NCI-H446 (cell line): ENCODE measurements at regions not wholly inside any gene's neighbourhood (a gene's known extent, or its start where the extent isn't known, plus 50 kb on each side); places are given as distances from the start of the nearest gene placed in this dataset.
"Not testable (repeated sequence)": the region's sequence is repeated elsewhere in the genome, so short reads cannot be mapped to it uniquely, and the experiment has no call there.

Source experiments
- DNase-seq, 2 experiments: peaks; one replicate each; lab custom pipeline; 2025; lab: John Stamatoyannopoulos, UW

- not testable (repeated sequence) for DNase-seq
These were observed 50.5 kb upstream of the MED13L start for GRCh38 chr12:116327992-116328391.

GRCh38 chr12:116331876-116332275 is 54.4 kb upstream of the MED13L start:
- no peak for DNase-seq

DNA sequence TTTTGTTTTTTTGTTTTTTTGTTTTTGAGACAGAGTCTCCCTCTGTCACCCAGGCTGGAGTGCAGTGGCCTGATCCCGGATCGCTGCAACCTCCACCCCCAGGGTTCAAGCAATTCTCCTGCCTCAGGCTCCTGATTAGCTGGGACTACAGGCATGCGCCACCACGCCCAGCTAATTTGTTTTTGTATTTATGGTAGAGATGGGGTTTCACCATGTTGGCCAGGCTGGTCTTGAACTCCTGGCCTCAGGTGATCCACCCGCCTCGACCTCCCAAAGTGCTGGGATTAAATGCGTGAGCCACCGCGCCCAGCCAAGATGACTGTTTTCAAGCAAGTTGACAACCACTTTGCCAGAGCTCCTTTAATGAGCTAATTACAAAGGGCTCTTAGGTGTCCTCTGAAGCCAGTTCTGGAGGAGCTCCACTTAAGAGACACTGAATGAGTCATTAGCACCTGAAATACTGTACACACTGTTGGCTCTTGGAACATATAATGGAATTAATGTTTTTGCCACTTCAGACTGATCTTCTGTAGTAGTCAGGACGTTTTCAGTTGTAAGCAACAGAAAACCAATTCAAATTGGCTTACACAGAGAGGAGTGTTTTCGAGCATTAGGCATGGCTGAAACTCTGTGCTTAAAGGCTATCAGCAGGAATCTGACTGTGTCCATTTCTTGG is 55.4 kb upstream of the MED13L start:
- DNase-seq = no peak

- DNase-seq = no peak
These were observed 55.9 kb upstream of the MED13L start for GRCh38 chr12:116333402-116333801.

DNA sequence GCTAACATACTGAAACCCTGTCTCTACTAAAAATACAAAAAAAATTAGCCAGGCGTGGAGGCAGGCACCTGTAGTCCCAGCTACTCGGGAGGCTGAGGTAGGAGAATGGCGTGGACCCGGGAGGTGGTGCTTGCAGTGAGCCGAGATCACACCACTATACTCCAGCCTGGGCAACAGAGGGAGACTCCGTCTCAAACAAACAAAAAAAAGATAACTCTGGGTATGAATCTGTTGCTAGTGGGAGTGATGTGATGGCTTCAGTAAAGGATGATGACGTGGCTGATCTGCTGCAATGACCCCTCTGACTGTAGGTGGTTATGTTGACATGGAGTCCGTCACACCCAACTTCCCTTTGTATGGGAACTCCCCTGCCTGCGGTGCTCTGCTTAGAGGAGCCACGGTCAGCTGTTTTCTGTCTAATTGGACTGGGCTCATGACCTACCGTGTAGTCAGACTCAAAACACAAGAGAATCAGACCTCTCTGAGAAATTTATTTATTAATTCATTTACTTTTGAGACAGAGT is 59.1 kb upstream of the MED13L start:
- no peak for DNase-seq

- no peak for DNase-seq
These were observed 59.8 kb upstream of the MED13L start for GRCh38 chr12:116337312-116337711.

- DNase-seq = peak in 1 of 2 experiments; percentile 14
These were observed 60.8 kb upstream of the MED13L start for GRCh38 chr12:116338064-116338846.

GRCh38 chr12:116339062-116339461 is 61.6 kb upstream of the MED13L start:
- no peak for DNase-seq

DNA sequence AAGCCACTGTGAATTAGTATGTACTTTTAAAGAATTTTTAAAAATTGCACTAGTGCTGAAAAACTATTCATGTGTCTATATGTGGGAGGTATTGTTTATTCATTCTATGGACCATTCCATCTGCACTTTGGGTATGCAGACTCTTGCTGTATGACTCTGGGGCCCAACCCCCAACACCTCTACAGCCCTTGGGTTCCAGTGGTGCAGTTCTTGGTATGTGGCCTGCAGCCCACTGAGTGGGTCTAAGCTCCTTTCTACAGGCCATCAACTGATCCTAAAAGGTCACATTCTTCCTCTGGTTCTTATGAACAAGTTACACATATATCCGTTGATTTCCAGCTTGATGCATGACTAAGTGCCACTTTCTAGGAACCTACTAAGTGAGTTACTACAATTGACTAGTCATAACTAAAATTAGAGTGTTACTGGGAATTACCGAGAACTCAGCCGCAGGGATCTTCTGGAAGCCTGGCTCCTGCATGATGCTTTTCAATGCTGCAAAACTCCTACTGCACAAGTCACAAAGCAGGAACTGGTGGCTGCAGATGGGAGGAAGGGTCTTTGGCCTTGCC is 62.4 kb upstream of the MED13L start:
- no peak for DNase-seq

DNA sequence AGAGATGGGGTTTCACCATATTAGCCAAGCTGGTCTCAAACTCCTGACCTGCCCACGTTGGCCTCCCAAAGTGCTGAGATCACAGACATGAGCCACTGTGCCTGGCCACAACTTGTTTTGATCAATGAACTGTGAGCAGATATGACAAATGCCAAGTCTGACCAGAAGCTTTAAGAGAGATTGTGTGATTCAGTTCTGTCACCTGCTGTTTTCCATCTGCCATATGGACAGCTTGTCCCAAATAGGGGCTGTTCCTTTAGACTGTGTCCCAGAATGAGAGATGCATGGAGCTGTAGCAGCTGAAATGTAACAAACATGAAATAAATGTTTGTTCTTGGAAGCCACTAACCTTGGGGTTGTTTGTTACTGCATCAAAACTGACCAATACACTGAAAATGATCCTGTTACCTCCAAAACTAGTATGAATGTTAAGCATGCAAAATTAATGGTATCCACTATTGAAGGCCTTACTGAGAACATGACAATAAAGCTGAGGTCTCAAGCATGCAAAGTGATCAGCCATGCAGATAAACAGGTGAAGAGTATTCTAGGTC is 65.9 kb upstream of the MED13L start:
- DNase-seq = peak in 1 of 2 experiments; percentile 19

GRCh38 chr12:116346222-116346621 is 68.7 kb upstream of the MED13L start:
- DNase-seq = no peak

DNA sequence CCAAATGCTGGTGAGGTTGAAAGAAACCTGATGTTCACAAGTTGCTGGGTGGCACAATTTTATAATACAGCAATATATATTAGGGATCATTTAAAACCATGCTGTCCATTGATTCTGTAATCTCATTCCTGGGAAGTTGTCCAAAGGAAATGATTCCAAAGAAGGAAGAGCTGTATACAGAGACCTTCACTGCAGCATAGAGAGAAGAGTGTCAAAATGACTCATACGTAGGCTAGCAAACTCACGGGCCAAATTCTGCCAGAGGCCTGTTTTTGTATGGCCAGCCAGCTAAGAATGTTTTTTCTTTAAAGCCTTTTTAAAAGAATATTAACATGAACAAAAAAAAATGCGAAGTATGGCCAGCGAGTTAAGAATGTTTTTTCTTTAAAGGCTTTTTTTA is 69.2 kb upstream of the MED13L start:
- peak; percentile 72 to 83 for DNase-seq

- no peak for DNase-seq
These were observed 69.8 kb upstream of the MED13L start for GRCh38 chr12:116347265-116347664.

GRCh38 chr12:116352315-116352835 is 74.9 kb upstream of the MED13L start:
- DNase-seq = no peak

DNA sequence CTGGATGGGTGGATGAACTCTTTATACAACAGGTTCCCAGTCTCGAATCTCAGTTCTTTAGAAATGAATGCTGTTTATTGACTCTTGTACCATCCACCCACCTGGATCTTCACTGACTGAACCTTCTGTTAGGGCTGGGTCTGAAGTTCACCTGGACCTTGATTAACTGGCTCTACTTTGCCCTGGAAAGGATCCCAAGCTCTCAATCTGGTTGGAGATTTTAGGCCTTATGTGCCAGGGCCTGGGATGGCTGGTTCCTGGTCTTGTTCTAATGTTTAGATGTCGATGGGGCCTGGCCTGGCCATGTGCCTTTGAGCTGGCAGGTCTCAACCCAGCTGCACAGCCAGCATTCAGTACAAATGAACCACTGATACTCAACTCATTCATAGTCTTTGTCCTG is 76.5 kb upstream of the MED13L start:
- DNase-seq = no peak

GRCh38 chr12:116354534-116354933 is 77.0 kb upstream of the MED13L start:
- no peak for DNase-seq

DNA sequence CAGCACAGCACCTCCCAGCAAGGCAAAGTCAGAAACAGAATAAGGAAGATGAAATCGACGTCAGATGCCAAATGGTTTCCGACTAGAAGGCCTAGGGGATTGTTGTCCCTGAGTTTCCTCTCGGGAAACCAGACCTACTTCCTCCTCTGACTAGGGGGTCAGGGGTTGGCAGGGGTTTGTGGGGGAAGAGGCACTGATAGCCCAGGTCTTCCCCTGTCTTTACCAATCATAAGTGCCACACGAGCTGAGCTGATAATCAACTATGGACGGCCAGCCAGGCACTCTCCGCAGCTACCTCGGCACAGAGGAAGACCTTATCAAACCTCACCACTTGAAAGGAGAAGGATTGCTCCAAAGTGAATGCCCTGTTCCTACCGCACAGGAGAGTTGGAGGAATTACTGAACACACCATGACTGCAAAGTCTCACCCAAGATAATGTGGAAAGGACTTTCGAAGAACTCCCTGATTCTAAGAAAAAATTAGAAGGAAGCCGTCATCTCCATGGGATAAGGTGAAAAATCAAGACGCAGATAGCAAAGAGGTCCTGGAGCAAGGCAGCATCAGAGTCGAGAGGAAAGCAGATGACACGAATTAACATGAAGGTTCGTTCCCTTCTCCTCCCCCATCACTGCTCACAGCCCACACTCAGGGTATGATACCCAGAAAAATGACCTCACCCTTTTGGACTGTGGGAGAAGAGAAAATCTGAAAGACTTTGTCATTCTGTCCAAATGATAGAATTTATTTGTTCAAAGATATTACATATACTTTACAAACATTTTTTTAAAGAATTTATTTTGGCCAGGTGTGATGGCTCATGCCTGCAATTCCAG is 77.7 kb upstream of the MED13L start:
- no peak for DNase-seq

DNA sequence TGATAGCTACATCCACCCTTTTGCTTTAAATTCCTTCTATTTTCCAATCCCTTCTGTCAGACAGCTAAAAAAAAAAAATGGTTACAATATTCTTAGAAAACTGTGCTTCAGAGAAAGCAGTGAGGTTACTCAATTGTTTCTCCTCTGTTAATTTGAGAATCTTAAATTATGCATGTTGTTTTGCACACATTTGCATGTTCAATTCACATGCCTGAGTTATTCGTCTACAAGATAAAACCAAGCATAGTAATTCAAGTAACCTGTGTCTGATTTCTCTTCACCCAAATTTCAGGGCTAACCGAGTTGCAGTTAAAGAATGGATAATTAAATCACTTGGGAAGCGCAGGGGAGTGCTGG is 81.0 kb upstream of the MED13L start:
- no peak for DNase-seq

DNA sequence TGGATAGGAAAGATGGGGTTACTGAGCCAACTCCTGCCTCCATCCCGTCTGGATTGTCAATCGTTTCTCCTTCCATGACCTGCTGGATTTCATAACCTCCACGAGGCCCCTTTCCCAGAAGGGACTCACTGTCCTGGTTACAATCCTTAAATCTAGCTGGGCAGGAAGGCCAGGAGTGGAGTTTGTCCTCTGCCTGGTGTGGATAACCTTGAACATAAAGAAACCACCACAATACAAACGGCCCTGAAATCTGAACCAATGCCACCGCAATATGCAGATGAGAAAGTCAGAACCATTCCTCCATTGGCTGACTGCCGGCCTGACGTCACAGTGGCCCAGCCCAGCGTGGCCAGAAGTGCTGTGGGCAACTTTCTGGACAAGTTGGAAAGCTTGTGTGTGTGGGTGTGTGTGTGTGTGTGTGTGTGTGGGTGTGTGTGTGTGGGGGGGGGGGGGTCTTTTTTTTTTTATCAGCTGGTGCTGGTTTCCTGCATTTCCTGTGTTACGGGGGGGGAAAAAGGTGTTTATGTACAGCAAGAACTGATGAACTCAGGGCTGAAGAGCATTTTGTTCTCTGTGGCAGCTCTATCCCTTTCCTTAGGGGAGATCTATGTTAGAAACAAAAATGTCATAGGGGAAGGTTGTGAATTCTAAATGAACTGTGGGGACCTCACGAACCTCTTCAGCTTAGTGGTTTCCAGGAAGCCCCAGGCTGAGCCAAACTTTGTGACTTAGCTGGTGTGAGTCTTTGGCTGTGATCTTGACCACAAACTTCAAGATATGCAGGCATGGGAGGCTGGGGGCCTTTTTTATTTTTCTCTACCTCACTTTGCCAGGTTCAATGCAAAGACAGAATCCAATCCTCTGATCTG is 81.6 kb upstream of the MED13L start:
- DNase-seq = peak; percentile 90 to 91

- DNase-seq = no peak
These were observed 83.3 kb upstream of the MED13L start for GRCh38 chr12:116360579-116361413.
